Glutamatergic neuron (in vitro differentiated cells): ENCODE measurements at regions not wholly inside any gene's neighbourhood (a gene's known extent, or its start where the extent isn't known, plus 50 kb on each side); places are given as distances from the start of the nearest gene placed in this dataset.
A peak's percentile ranks its signal among the peaks of the same experiment; 100 is the strongest.

Experiments used
- DNase-seq: peaks from one replicate; pipeline ENCODE4 v3.0.0; 2022
- H3K27ac Mint-ChIP-seq: one replicate; pipeline ENCODE4 v1.8.0; 2020; ENCODE audit warnings: mild to moderate bottlenecking, mixed read lengths, inconsistent platforms; ENCODE audit not compliant: unreplicated experiment
- H3K27me3 Mint-ChIP-seq: one replicate; pipeline ENCODE4 v1.8.0; 2020; ENCODE audit warnings: mild to moderate bottlenecking, moderate library complexity, mixed read lengths, inconsistent platforms; ENCODE audit not compliant: unreplicated experiment
- H3K36me3 Mint-ChIP-seq: one replicate; pipeline ENCODE4 v1.8.0; 2020; ENCODE audit warnings: mild to moderate bottlenecking, mixed read lengths, inconsistent platforms; ENCODE audit not compliant: unreplicated experiment
- H3K4me1 Mint-ChIP-seq: one replicate; pipeline ENCODE4 v1.8.0; 2020; ENCODE audit warnings: mild to moderate bottlenecking, low read depth, mixed read lengths, inconsistent platforms; ENCODE audit not compliant: unreplicated experiment
- H3K4me3 Mint-ChIP-seq: one replicate; pipeline ENCODE4 v1.8.0; 2020; ENCODE audit warnings: mild to moderate bottlenecking, mixed read lengths, inconsistent platforms; ENCODE audit not compliant: unreplicated experiment
- H3K9me3 Mint-ChIP-seq: one replicate; pipeline ENCODE4 v1.8.0; 2020; ENCODE audit warnings: mild to moderate bottlenecking, moderate library complexity, mixed read lengths, inconsistent platforms; ENCODE audit not compliant: unreplicated experiment
- CTCF ChIP-seq: fragments of 200-600 bp; sonication (generic); IDR thresholded peaks from one replicate; pipeline ENCODE4 v1.5.0; 2021; ENCODE audit not compliant: partially characterized antibody, unreplicated experiment

GRCh38 chr6:6714118-6714897, 125.8 kb downstream of the LY86 start:
- peaks cover 9% of the 10 kb centered on the region for H3K27me3 Mint-ChIP-seq
- H3K4me3 Mint-ChIP-seq, result no peak overlapping the region
- no peaks in the 10 kb centered on the region for H3K36me3 Mint-ChIP-seq
- no peak for TF ChIP-seq CTCF
- H3K9me3 Mint-ChIP-seq, result peaks cover 1% of the 10 kb centered on the region
- DNase-seq, result peak; percentile 36
- no peak overlapping the region for H3K27ac Mint-ChIP-seq
- peaks cover 28% of the 10 kb centered on the region for H3K4me1 Mint-ChIP-seq

GRCh38 chr6:6714953-6715352, 126.4 kb downstream of the LY86 start:
- Mint-ChIP-seq H3K4me1 (peaks cover 28% of the 10 kb centered on the region), H3K27ac (no peak overlapping the region), H3K36me3 (no peaks in the 10 kb centered on the region), H3K9me3 (peaks cover 1% of the 10 kb centered on the region), H3K4me3 (no peak overlapping the region), H3K27me3 (peaks cover 9% of the 10 kb centered on the region)
- no peak for TF ChIP-seq CTCF
- DNase-seq, result no peak

GRCh38 chr6:6715465-6715864, 126.9 kb downstream of the LY86 start:
- Mint-ChIP-seq H3K27ac (no peak overlapping the region), H3K9me3 (peaks cover 1% of the 10 kb centered on the region), H3K36me3 (no peaks in the 10 kb centered on the region), H3K4me3 (no peak overlapping the region), H3K4me1 (peaks cover 26% of the 10 kb centered on the region), H3K27me3 (peaks cover 6% of the 10 kb centered on the region)
- DNase-seq, result no peak
- no peak for TF ChIP-seq CTCF

- no peak overlapping the region for H3K4me3 Mint-ChIP-seq
- no peak for DNase-seq
- peaks cover 12% of the 10 kb centered on the region for H3K4me1 Mint-ChIP-seq
- peaks cover 1% of the 10 kb centered on the region for H3K9me3 Mint-ChIP-seq
- H3K27ac Mint-ChIP-seq, result no peak overlapping the region
- H3K27me3 Mint-ChIP-seq, result no peaks in the 10 kb centered on the region
- TF ChIP-seq CTCF, result no peak
- H3K36me3 Mint-ChIP-seq, result no peaks in the 10 kb centered on the region
These were observed 128.7 kb downstream of the LY86 start for GRCh38 chr6:6716998-6717763.

- DNase-seq, result no peak
- H3K27me3 Mint-ChIP-seq, result no peaks in the 10 kb centered on the region
- H3K27ac Mint-ChIP-seq, result no peak overlapping the region
- H3K4me3 Mint-ChIP-seq, result no peak overlapping the region
- TF ChIP-seq CTCF, result no peak
- H3K4me1 Mint-ChIP-seq, result peaks cover 10% of the 10 kb centered on the region
- no peaks in the 10 kb centered on the region for H3K36me3 Mint-ChIP-seq
- peaks cover 1% of the 10 kb centered on the region for H3K9me3 Mint-ChIP-seq
These were observed 129.4 kb downstream of the LY86 start for GRCh38 chr6:6717953-6718352.
